Suprapubic skin (tissue), 4 donors: ENCODE measurements at regions not wholly inside any gene's neighbourhood (a gene's known extent, or its start where the extent isn't known, plus 50 kb on each side); places are given as distances from the start of the nearest gene placed in this dataset.

Experiments used
- DNase-seq, 2 donors: peaks; one replicate each; pipeline ENCODE4 v3.0.0-alpha.2; 2019; ENCODE audit warnings: low spot score in 2 of 2
- H3K27ac ChIP-seq: fragments of 200-600 bp; sonication (generic); one replicate; pipeline ENCODE4 v1.5.1; 2019
- H3K27me3 ChIP-seq: fragments of 200-600 bp; sonication (generic); one replicate; pipeline ENCODE4 v1.5.1; 2019
- H3K36me3 ChIP-seq: fragments of 200-600 bp; sonication (generic); one replicate; pipeline ENCODE4 v1.5.1; 2019
- H3K4me1 ChIP-seq: fragments of 200-600 bp; sonication (generic); one replicate; pipeline ENCODE4 v1.5.1; 2019
- H3K4me3 ChIP-seq: fragments of 200-600 bp; sonication (generic); one replicate; pipeline ENCODE4 v1.5.1; 2019; ENCODE audit warnings: mild to moderate bottlenecking
- H3K9me3 ChIP-seq: fragments of 200-600 bp; sonication (generic); one replicate; pipeline ENCODE4 v1.5.1; 2019
- CTCF ChIP-seq, 2 donors: fragments of 200-600 bp in 1 of 2; fragments of 450-650 bp in 1 of 2; sonication (generic) in 1 of 2; IDR thresholded peaks; one replicate each; pipeline ENCODE4 v1.5.1; 2016 to 2019; ENCODE audit warnings: antibody characterized with exemption in 2 of 2, mild to moderate bottlenecking in 1 of 2, moderate library complexity in 1 of 2
- EP300 ChIP-seq: sonication (generic); formaldehyde crosslinking; IDR thresholded peaks from one replicate; pipeline ENCODE4 v1.6.1; 2017; ENCODE audit warnings: antibody characterized with exemption
- POLR2A ChIP-seq, 2 donors: fragments of 450-650 bp; IDR thresholded peaks; one replicate each; pipeline ENCODE4 v1.6.1; 2017; ENCODE audit warnings: antibody characterized with exemption in 2 of 2, mild to moderate bottlenecking in 2 of 2, moderate library complexity in 2 of 2
- POLR2AphosphoS5 ChIP-seq, 3 donors: sonication (generic); formaldehyde crosslinking; IDR thresholded peaks; one replicate each; pipeline ENCODE4 v1.6.1; 2017; ENCODE audit warnings: antibody characterized with exemption in 3 of 3
- WGBS: methylation state at CpG from one replicate; pipeline ENCODE4 v1.1.5; 2018; 5-methylcytosine and 5-hydroxymethylcytosine counted together

- no peak for DNase-seq
- TF ChIP-seq CTCF (IDR thresholded peaks at IDR 0.05) (no peak), POLR2A (IDR thresholded peaks at IDR 0.05) (no peak), EP300 (no peak), POLR2AphosphoS5 (IDR thresholded peaks at IDR 0.05) (no peak)
- H3K9me3 ChIP-seq = peaks cover 7% of the 10 kb centered on the region
- H3K36me3 ChIP-seq = no peaks in the 10 kb centered on the region
- no peak overlapping the region for H3K27ac ChIP-seq
- no peak overlapping the region for H3K4me3 ChIP-seq
- H3K4me1 ChIP-seq = no peaks in the 10 kb centered on the region
- peaks cover 25% of the 10 kb centered on the region for H3K27me3 ChIP-seq
Measured at GRCh38 chr17:14971054-14971453, 294.1 kb downstream of the PMP22 start.

GRCh38 chr17:14959106-14959648, 305.9 kb downstream of the PMP22 start:
- H3K27ac ChIP-seq = no peak overlapping the region
- no peaks in the 10 kb centered on the region for H3K9me3 ChIP-seq
- WGBS = 75% methylated on average over 2 of the region's 2 CpGs
- no peak overlapping the region for H3K4me3 ChIP-seq
- no peak for DNase-seq
- H3K27me3 ChIP-seq = no peaks in the 10 kb centered on the region
- TF ChIP-seq EP300 = no peak
- no peak for TF ChIP-seq CTCF (IDR thresholded peaks at IDR 0.05)
- no peak for TF ChIP-seq POLR2A (IDR thresholded peaks at IDR 0.05)
- TF ChIP-seq POLR2AphosphoS5 (IDR thresholded peaks at IDR 0.05) = no peak
- no peaks in the 10 kb centered on the region for H3K4me1 ChIP-seq
- no peaks in the 10 kb centered on the region for H3K36me3 ChIP-seq

GRCh38 chr17:14953405-14953804, 311.7 kb downstream of the PMP22 start:
- TF ChIP-seq POLR2A (IDR thresholded peaks at IDR 0.05) (no peak), EP300 (no peak), CTCF (IDR thresholded peaks at IDR 0.05) (no peak), POLR2AphosphoS5 (IDR thresholded peaks at IDR 0.05) (no peak)
- Histone ChIP-seq H3K4me1 (no peaks in the 10 kb centered on the region), H3K27me3 (peaks cover 11% of the 10 kb centered on the region), H3K36me3 (no peaks in the 10 kb centered on the region), H3K27ac (no peak overlapping the region), H3K4me3 (no peak overlapping the region), H3K9me3 (no peaks in the 10 kb centered on the region)
- 95% methylated on average over 5 of the region's 5 CpGs for WGBS
- DNase-seq = no peak

- WGBS = 97% methylated on average over 2 of the region's 2 CpGs
- TF ChIP-seq CTCF (IDR thresholded peaks at IDR 0.05) (no peak), POLR2AphosphoS5 (IDR thresholded peaks at IDR 0.05) (no peak), POLR2A (IDR thresholded peaks at IDR 0.05) (no peak), EP300 (no peak)
- peaks cover 18% of the 10 kb centered on the region for H3K27me3 ChIP-seq
Measured at GRCh38 chr17:14950686-14951085, 314.4 kb downstream of the PMP22 start.

GRCh38 chr17:14950216-14950615, 314.9 kb downstream of the PMP22 start:
- no peaks in the 10 kb centered on the region for H3K9me3 ChIP-seq
- TF ChIP-seq CTCF (IDR thresholded peaks at IDR 0.05) (no peak), EP300 (no peak)
- DNase-seq = no peak
- no peaks in the 10 kb centered on the region for H3K36me3 ChIP-seq
- WGBS = 62% methylated on average over 3 of the region's 3 CpGs
- peaks cover 18% of the 10 kb centered on the region for H3K27me3 ChIP-seq
- H3K4me3 ChIP-seq = no peak overlapping the region
- no peaks in the 10 kb centered on the region for H3K4me1 ChIP-seq
- H3K27ac ChIP-seq = no peak overlapping the region

More at GRCh38 chr17:14950686-14951085, 314.4 kb downstream of the PMP22 start:
- H3K4me1 ChIP-seq = no peaks in the 10 kb centered on the region
- H3K27ac ChIP-seq = no peak overlapping the region
- H3K36me3 ChIP-seq = no peaks in the 10 kb centered on the region
- no peak for DNase-seq
- H3K9me3 ChIP-seq = no peaks in the 10 kb centered on the region
- no peak overlapping the region for H3K4me3 ChIP-seq
